HEK293T (cell line): ENCODE measurements at regions not wholly inside any gene's neighbourhood (a gene's known extent, or its start where the extent isn't known, plus 50 kb on each side); places are given as distances from the start of the nearest gene placed in this dataset.

Source experiments
- ARNT ChIP-seq: fragments of 450-650 bp; IDR thresholded peaks from 2 replicates; pipeline ENCODE4 v1.6.1; 2017; ENCODE audit warnings: mild to moderate bottlenecking
- L3MBTL2 ChIP-seq: fragments of 450-650 bp; conservative IDR thresholded peaks from 2 replicates; pipeline ENCODE4 v1.6.1; 2016; ENCODE audit warnings: mild to moderate bottlenecking
- LEF1 ChIP-seq: fragments of 450-650 bp; IDR thresholded peaks from 2 replicates; pipeline ENCODE4 v1.6.1; 2017; ENCODE audit warnings: mild to moderate bottlenecking, borderline replicate concordance
- PKNOX1 ChIP-seq: fragments of 450-650 bp; IDR thresholded peaks from 2 replicates; pipeline ENCODE4 v1.6.1; 2016

- TF ChIP-seq ARNT (no peak), PKNOX1 (no peak), L3MBTL2 (no peak), LEF1 (no peak)
Measured at GRCh38 chr10:124168581-124168980, 75.2 kb upstream of the CHST15 start.
